NCI-H2227 (cell line): ENCODE measurements at regions not wholly inside any gene's neighbourhood (a gene's known extent, or its start where the extent isn't known, plus 50 kb on each side); places are given as distances from the start of the nearest gene placed in this dataset.

ENCODE experiments used
- DNase-seq: peaks from one replicate; lab custom pipeline; 2025; ENCODE audit not compliant: unreplicated experiment; lab: John Stamatoyannopoulos, UW

DNA sequence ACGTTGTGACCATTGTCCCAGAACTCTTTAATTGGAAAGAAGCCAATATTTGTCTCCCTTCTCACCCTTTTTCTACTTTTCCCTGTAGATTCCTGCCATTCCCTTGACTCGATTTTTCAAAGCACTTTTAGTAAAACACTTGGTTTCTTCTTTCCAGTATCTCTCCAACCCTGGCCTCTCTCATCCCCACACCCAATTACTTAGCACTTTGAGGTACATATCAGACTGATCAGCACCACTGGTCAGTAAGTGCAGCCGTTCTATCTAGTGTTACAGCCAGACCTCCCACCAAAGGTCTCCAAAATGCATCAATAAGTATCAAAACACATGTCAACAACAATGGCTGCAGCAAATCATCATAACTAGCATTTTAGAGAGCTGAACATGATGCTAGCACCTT, 141.9 kb downstream of the BTG1 start:
- no peak for DNase-seq

DNA sequence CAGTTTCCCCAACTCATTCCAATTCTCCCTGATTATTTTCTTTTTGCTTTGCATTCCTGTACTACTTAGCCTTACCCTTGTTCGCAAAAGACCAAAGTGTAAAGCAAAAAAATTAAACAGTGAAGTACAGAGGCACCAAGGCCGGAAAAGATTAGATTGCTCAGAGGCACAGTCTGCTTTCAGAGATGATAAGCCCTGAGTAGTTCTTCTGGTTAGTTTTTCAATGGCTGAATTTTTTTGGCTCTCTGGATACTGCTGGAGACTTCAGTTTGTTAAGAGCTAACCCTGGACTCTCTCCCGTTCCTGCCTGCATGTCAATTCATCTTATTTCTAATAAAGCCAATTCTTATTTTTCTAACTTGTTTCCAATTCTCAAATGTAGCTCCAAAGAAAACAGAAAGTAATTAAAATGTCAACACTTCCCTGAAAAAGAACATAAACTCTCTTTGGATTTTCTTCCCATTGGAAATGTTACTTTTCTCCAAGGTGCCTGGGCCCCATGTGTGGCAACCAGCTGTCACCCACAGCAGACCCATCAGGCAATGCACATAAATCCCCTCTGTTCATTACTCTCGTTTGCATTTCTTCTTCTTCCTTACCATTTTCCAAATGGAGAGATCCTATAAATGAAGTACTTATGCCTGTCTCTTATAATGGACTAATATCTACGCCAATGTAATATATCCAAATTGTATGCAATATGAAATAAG, 142.8 kb downstream of the BTG1 start:
- no peak for DNase-seq

DNA sequence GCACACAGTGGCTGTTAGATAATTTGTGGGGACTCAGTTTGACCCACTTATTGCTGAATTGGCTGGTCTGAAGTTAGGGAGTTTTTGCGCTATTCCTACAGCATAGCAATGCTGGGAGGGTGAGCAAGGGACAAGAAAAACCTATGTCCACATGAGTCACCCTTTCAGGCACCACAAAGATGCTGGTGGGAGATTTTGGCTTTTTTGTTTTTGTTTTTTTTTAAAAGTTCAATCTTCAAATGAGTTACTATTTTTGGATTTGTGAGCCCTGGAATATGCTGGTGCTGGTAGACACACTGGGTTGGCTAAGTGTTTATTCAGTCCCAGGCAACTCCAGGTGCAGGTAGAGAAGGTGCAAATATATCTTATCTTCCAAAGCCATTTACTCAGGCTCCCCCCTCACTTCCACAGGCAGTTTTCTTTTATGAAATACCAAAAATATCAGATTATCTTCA, 143.4 kb downstream of the BTG1 start:
- no peak for DNase-seq

DNA sequence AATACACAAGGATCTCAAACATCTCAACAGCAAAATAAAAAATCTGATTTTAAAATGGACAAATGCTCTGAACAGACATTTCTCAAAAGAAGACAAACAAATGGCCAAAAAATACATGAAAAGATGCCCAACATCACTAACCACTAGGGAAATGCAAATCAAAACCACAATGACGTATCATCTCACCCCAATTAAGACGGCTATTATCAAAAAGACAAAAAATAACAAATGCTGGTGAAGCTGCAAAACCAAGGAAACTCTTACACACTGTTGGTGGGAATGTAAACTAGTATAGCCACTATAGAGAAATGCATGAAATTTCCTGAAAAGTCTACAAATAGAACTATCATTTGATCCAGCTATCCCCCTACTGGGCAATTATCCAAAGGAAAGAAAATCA, 145.0 kb downstream of the BTG1 start:
- DNase-seq, result no peak

DNA sequence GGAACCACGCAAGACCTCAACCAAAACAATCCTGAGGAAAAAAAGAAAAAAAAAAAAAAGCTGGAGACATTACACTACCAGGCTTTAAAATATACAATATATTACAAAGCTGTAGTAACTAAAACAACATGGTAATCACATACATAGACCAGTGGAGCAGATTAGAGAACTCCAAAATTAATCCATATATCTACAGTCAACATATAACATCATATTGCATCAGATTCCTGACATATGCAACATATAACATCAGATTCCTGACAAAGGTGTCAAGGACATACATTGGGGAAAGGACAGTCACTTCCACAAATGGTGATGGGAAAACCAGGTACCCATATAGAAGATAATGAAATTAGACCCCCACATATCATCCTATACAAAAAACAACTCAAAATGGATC, 145.8 kb downstream of the BTG1 start:
- DNase-seq, result no peak

DNA sequence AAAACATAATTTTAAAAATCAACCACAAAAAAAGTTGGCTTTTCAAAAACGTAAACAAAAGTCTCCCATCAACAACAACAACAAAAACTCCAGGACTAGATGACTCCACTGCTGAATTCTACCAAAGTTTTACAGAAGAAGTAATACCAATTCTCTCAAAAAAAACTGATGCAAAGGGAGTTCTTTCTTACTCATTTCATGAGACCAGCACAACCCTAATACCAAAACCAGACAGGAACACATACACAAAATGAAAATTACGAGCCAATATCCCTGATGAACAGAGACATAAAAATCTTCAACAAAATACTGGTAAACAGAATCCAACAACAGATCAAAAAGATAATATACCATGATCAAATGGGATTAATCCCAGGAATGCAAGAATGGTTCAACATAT, 147.3 kb downstream of the BTG1 start:
- no peak for DNase-seq

DNA sequence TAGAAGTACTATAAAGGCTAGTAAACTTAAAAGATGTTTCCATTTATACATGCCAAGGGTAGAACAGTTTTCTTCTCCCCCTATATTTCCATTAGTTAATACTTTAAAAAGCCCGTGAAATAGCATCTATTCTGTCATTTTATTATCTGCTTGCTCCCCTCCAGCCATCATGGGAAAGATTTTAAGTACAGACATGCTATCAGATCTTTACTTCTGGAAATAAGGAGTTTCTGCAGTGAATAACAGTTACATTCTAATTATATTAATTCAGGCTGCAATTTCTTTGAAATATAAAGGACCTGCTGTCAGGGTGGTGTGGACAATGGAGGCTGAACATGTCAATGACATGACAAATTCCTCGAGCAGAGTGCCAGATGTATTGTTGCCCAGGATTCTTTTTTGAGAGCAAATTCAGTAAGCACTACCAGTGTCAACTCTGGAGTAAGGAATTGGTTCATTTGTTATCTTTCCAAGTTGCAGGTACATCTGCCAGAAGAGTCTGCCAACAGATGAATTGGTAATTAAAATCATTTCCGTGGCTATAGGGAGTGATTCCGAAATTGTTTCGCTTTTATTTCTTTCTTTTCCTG, 151.3 kb downstream of the BTG1 start:
- DNase-seq, result peak; percentile 55

DNA sequence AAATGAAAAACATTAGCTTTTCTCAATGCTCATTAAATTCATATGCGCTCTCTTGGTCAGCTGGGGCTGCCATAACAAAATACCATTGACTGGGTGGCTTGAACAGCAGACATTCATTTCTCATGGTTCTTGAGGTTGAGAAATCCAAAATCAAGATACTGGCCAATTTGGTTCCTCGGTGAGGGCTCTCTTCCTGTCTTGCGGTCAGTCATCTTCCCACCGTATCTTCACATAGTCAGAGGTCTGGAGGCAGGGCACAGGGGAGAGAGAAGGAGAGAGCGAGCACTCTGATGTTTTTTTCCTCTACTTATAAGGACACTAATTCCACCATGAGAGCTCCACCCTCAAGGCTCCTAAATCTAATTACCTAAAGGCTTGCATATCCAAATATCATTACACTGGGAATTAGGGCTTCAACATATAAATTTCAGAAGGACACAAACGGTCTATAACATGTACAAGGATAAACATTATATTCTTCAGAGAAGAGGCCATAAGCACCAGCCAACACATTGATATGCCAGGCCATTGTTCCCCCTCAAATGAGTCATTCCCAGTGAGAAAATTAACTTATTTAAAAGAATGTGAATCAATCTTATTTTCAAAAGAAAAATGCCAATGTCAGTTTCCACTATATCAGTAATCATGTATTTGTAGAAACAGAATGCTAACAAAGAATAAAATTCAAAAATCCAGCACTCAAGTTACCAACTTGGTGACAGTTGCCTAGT, 152.2 kb downstream of the BTG1 start:
- no peak for DNase-seq

DNA sequence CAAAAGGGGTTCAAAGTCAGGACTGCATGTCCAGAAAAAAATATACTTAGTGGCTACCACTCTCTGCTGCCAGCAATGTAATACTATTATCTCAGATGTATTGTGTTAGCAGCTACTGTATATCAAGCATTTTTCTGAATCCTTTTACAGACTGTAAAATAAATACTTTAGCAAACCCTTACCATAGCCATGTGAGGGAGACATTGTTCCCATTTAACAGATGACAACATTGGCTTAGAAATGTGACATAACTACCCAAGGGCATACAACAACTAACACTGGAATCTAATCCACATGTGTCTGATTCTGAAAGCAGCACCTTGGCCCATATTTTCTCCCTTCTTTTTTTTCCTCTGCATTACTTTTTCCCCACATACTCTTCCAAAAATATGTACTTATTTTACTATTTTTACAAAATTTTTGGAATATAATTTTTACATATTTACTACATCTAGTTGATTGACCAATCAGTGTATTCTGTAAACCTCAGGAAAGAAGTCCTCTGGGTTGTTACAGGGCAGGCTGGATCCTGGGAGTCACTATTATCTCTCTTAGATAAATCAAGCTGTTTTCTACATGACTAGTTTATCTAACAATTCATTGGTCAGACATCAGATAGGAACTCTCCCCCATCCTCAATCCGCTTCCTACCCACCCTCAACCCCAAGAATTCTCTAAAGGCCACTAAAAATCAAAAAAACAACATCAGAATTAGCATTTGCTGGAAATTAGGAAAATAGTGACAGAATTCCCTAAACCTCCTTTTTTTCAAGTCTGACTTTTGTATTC, 154.1 kb downstream of the BTG1 start:
- DNase-seq, result no peak

DNA sequence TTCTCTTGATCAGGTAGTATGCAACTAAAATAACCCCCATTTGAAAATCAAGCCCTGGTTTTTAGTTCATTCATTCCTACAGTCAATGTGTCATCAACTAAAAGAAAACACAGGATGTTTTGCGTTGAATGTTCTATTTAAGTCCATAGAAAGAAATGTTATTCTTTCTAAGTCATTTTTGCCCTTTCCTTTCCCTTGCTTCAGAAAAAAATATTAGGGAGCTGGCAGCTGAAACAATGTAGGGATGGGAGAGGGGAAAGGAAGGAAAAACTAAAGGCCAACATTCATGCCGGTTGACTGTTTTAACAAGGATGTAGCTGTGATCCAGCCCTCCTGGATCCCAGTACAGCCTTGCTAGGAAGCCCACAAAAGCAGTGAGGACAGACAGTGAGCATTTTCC, 155.1 kb downstream of the BTG1 start:
- DNase-seq, result no peak

DNA sequence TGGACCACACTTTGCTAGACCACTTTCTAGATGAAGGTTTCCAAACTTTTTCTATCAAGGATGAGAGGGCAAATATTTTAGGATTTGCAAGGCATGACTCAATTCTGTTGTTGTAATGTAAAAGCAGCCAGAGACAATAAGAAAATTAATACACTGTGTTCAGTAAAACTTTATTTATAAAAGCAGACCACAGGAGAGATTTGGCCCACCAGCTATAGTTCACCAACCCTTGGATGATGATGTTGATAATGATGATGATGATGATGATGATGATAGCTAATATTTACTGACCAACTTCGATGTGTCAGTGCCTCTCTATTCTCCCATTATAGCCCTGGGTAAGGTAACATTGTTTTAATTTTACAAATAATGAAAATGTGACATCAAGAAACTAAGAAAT, 156.5 kb downstream of the BTG1 start:
- no peak for DNase-seq

DNA sequence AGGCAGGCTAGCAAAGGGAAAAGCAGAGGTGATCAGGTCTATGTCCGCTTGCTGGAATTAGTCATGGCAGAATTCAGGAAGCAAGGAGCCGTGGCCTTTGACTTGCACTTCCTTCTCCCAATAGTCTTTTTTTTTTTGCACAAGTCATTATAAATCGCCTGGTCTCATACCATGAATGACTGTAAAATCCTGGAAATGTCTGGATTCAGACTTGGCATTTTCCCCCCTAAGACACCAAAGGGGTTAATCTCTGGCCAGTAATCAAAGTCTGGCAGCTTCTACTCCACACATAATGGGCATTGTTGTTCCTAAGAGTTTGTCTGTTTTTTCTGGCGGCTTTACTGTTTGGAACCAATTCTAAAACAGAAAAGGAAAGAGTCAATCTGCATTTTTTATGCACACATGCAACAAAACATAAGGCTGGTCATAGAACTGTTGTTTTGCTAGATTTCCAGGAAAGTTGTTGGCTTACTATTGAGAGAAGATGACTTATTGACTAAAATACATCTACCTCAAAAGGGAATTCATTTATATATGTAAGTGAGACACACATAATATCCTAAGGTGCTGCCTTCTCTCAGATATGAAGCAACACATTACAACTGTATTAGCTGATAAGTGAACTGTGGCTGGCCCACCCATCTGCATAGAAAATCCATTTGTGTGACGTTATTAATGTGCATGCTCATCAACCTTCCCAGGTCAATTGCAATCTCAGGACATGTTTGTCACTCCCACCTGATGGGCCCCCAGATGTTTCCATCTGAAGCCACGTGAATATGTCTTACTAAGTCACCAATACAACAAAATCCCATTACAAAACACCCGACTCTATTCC, 157.3 kb downstream of the BTG1 start:
- no peak for DNase-seq

DNA sequence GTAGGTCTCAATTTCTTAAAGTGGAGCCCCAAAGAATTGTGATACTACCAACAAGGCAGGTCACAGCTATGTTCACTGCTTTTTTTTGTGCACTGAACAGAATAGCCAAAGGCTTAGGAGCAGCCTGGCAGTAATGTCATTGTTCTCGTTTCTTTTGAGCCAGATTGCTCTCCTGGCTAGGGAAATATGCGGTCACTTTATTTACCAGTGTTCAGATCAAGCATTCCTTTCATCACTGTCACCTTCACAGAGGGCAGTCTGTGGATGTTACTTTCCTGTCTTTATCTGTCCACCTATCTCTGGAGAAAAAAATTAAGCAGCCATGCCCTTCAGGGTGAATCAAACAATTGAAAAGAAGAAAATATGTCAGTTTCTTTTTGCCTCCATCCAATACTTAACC, 159.6 kb downstream of the BTG1 start:
- DNase-seq, result no peak

DNA sequence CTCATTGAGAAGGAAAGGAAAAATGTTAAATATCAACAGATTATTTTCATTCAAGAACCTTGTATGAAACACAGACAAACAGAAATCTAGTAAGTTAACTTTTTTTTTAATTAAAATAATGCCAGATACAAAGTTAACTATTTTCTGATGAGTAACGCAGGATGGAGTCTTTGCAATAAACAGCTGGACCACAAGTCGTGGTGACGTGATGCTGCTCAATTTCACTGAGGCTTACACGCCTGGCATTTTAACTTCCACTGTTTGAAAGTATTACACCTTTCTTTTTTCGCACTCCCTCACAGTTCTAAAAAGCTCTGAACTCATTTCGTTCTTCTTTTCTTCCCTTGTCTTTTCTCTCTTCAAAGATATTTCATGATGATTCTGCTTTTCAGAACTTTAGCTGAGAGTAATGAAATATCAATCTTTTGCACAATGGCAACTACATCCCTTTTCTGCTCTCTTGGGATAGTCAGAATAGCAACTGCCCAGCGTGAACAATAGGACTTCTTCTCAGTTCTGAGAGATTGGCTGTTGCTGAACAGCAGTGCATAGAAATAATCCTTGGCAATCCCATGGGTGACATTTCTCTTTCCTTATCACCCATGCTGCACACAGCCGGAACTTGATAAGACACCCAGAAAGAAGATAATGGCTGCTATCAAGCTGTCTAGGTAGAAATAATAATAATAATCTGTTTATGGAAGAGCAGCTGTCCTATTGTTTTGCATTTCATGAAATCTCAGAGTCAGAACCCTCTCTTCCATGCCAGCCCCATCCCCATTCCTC, 160.5 kb downstream of the BTG1 start:
- DNase-seq, result no peak

DNA sequence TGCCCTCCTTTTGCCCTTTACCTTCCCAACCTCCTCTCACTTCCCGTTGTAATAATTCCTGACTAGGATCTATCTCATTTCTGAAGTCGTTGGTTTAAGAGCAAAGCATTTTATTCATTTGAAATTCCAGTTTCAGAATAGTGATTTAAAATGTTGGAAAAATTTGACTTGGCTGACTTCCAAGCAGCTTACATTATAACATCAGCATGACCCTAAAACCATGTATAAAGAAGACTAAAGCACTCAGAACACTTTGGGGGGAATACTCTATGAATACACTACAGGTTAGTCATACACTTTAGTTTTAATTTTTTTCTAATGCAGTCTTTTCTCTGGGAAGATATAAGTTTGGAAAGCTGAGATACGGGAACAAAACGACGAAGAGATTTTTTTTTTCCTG, 161.1 kb downstream of the BTG1 start:
- peak; percentile 12 for DNase-seq

DNA sequence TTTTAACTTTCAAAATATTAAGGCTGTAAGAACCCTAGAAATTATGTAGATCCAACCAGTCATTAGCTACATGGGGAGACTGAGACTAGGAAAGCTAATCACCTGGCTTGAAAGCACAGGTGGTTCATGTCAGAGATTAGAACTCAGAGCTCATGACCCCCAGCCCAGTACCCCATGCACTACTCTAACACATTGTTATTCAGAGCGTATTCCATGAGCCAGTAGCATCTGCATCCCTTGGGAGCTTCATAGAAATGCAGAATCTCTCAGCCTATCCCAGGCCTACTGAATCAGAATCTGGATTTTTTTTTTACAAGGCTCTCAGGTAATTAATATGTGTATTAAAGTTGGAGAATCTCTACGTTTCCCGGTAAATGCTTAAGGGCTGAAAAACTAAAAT, 161.7 kb downstream of the BTG1 start:
- DNase-seq, result no peak

DNA sequence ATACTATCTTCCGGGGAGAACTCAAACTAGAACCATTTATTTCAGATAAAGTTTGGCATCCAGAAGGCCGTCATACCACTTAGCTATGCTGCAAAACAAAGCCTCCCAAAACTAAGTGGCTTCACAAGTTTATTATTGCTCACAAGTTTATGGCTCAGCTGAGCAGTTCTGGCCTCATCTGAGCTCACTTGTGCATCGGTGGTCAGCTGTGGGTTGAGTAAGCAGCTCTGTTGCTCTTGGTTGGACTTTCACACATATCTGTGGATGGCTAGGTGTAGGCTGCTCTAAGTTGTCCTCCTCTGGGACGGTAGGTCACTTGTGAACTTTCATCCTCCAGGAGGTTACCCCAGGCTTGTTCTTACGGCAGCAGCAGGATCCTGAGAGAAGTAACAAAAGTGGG, 162.7 kb downstream of the BTG1 start:
- DNase-seq, result no peak

DNA sequence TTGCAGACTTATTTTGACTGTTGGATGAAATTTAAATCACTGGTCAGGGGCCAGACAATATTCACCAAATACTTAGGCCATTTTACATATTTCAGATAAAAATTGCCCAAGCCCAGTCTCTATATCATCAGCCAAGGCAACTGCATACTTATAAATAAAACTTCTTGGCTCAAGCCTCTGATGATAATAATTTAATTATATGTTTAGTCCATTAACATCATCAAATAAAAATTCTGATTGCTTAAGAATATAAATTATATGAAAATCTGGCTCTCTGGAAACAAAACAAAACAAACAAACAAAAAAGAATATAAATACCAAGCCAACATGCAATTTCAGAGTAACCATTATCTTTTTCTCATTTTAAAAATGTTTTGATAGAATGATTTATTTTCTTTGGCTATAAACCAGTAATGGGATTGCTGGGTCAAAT, 165.2 kb downstream of the BTG1 start:
- no peak for DNase-seq

DNA sequence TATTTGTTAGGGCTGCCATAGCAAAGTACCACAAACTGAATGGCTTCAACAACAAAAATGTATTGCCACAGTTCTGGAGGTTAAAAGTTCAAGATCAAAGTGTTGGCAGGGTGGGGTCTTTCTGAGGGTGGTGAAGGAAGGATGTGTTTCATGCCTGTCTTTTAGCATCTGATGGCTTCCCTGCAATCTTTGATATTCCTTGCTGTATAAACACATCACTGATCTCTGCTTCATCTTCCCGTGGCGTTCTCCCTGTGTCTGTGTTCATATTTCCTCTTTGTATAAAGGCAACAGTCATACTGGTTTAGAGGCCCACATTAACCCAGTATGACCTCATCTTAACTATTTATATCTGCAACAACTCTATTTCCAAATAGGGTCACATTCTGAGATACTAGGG, 167.5 kb downstream of the BTG1 start:
- DNase-seq, result no peak

DNA sequence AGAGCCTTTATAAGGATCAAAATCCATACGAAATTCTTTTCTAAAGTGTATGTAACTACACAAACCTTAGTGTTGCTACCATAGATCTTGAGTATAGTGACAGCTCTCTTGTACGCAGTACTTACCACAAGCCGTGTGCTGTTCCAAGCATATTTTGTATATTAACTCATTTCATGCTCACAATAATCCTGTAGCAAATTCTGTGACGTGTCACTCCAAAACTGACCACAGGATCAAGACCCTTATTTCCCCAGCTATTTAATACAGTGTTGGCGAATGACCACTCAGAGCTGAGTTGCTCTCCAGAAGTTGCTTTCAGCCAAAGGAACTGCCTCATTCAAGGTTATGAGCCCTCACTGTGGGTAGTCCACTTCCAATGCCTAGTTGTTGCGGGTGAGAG, 169.8 kb downstream of the BTG1 start:
- no peak for DNase-seq
